B cell (primary cell): ENCODE measurements at regions not wholly inside any gene's neighbourhood (a gene's known extent, or its start where the extent isn't known, plus 50 kb on each side); places are given as distances from the start of the nearest gene placed in this dataset.

Source experiments
- EZH2 ChIP-seq: IDR thresholded peaks from 2 replicates; pipeline ENCODE4 v1.6.1; 2012; ENCODE audit warnings: borderline replicate concordance, low read depth, mild to moderate bottlenecking, moderate library complexity, low read length; ENCODE audit not compliant: insufficient read depth, poor library complexity, severe bottlenecking
- TF ChIP-seq, protein P1 (sequence below): fragments of 200-600 bp; IDR thresholded peaks from one replicate; pipeline ENCODE4 v1.8.0; 2022; ENCODE audit warnings: antibody characterized with exemption, mild to moderate bottlenecking

DNA sequence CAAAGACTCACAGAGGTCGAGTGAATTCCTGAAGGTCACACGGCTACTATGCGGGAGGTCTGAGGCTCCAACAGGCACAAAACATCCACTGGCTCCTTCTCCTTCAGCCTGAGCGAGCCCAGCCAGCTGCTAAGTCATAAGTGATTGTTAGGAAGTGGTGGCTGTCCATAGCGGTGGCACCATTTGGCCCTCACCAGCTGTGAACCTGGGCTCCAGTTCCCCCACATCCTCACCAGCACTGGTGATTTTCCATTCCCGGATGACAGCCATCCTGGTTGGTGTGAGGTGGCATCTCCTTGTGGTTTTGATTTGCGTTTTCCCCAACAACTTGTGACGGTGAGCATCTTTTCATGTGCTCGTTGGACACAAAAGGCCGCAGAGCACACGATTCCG, 302.8 kb downstream of the FOXL1 start:
- TF ChIP-seq, protein P1, sequence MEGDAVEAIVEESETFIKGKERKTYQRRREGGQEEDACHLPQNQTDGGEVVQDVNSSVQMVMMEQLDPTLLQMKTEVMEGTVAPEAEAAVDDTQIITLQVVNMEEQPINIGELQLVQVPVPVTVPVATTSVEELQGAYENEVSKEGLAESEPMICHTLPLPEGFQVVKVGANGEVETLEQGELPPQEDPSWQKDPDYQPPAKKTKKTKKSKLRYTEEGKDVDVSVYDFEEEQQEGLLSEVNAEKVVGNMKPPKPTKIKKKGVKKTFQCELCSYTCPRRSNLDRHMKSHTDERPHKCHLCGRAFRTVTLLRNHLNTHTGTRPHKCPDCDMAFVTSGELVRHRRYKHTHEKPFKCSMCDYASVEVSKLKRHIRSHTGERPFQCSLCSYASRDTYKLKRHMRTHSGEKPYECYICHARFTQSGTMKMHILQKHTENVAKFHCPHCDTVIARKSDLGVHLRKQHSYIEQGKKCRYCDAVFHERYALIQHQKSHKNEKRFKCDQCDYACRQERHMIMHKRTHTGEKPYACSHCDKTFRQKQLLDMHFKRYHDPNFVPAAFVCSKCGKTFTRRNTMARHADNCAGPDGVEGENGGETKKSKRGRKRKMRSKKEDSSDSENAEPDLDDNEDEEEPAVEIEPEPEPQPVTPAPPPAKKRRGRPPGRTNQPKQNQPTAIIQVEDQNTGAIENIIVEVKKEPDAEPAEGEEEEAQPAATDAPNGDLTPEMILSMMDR, result no peak
- TF ChIP-seq EZH2, result no peak
